ENCODE measurements at regions not wholly inside any gene's neighbourhood (a gene's known extent, or its start where the extent isn't known, plus 50 kb on each side); places are given as distances from the start of the nearest gene placed in this dataset.

DNA sequence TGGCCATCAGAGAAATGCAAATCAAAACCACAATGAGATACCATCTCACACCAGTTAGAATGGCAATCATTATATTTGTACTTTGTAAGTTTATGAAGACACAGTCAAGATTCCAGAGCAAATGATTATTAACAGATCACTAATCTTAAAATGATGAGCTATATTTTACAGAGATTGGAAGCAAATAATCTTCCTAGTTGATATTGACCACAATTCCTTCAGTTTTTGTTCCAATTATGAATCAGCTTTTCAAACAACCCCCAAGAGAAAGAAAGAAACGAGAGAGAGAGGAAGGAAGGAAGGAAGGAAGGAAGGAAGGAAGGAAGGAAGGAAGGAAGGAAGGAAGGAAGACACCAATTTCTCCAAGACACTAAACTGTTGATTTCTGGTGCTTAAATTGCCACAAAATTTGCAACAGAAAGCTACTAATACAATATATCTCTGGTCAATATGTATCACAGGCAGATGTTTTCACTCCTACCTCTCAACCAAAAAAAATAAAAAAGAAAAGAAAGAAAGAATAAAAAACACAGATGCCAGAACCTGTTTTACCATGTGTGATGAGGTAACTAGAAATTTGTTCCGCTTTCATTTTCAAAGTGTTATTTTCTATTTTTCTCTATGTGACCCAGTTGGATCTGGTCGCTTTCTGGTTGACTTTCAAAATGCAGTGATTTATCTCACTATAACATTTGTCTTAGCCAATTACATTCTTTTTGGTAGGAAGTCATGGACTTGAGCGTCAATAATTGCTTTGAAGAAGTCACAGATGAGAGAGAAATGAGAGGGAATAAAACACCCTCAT is 1609.6 kb downstream of the SI start:
- WGBS, 2 donors = 72 to 76% methylated on average over 4 of the region's 4 CpGs
- peaks cover 0 to 3% (median 0%) of the 10 kb centered on the region in 4 donors for H3K9me3 ChIP-seq (ENCODE audit: control insufficient read depth in 4 of 4, insufficient read depth in 3 of 4, low read length in 3 of 4)
- no peaks in the 10 kb centered on the region for H3K36me3 ChIP-seq (ENCODE audit: control insufficient read depth in 4 of 4, insufficient read depth in 4 of 4, low read length in 4 of 4)
- DNase-seq = no peak
- H3K27ac ChIP-seq (ENCODE audit: low read depth in 1 of 2, low read length in 1 of 2) = no peak overlapping the region
- no peak overlapping the region for H3K9ac ChIP-seq (ENCODE audit: insufficient read depth in 1 of 2, low read length in 2 of 2)
- no peaks in the 10 kb centered on the region for H3K27me3 ChIP-seq (ENCODE audit: control insufficient read depth in 3 of 3, insufficient read depth in 3 of 3, low read length in 2 of 3)
- H3K4me3 ChIP-seq = no peak overlapping the region
- no peak for ATAC-seq (ENCODE audit: insufficient read depth, low FRiP score)
- TF ChIP-seq, protein P1, sequence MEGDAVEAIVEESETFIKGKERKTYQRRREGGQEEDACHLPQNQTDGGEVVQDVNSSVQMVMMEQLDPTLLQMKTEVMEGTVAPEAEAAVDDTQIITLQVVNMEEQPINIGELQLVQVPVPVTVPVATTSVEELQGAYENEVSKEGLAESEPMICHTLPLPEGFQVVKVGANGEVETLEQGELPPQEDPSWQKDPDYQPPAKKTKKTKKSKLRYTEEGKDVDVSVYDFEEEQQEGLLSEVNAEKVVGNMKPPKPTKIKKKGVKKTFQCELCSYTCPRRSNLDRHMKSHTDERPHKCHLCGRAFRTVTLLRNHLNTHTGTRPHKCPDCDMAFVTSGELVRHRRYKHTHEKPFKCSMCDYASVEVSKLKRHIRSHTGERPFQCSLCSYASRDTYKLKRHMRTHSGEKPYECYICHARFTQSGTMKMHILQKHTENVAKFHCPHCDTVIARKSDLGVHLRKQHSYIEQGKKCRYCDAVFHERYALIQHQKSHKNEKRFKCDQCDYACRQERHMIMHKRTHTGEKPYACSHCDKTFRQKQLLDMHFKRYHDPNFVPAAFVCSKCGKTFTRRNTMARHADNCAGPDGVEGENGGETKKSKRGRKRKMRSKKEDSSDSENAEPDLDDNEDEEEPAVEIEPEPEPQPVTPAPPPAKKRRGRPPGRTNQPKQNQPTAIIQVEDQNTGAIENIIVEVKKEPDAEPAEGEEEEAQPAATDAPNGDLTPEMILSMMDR (IDR thresholded peaks at IDR 0.05; ENCODE audit: control extremely low read depth, extremely low read depth) = no peak
- H3K4me1 ChIP-seq (ENCODE audit: control insufficient read depth in 5 of 5, insufficient read depth in 5 of 5, low read length in 5 of 5) = no peaks in the 10 kb centered on the region

DNA sequence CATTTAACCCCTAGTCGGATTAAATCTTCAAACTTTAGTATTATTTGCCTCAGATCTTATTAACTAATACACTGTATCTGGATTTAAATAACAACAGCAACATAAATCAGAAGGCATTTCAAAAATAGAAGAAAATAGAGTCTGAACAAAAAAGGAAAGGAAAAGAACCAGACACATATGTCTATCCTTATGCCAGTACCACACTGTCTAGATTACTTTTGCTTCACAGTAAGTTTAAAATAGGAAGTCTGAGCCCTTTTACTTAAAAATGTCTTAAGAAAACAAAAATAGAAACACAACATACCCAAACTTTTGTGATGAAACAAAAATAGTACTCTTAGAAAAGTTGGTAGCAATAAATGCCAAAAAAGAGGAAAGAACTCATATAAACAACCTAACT is 1615.8 kb downstream of the SI start:
- H3K27ac ChIP-seq (ENCODE audit: low read depth in 1 of 2, low read length in 1 of 2) = no peak overlapping the region
- no peaks in the 10 kb centered on the region for H3K4me1 ChIP-seq (ENCODE audit: control insufficient read depth in 5 of 5, insufficient read depth in 5 of 5, low read length in 5 of 5)
- WGBS, 2 donors = 56 to 73% methylated on average over 1 of the region's 1 CpG
- no peaks in the 10 kb centered on the region for H3K36me3 ChIP-seq (ENCODE audit: control insufficient read depth in 4 of 4, insufficient read depth in 4 of 4, low read length in 4 of 4)
- H3K27me3 ChIP-seq (ENCODE audit: control insufficient read depth in 3 of 3, insufficient read depth in 3 of 3, low read length in 2 of 3) = no peaks in the 10 kb centered on the region
- no peak overlapping the region for H3K4me3 ChIP-seq
- DNase-seq (no peak), ATAC-seq (ENCODE audit: insufficient read depth, low FRiP score) (no peak)
- H3K9me3 ChIP-seq (ENCODE audit: control insufficient read depth in 4 of 4, insufficient read depth in 3 of 4, low read length in 3 of 4) = no peaks in the 10 kb centered on the region
- no peak overlapping the region for H3K9ac ChIP-seq (ENCODE audit: insufficient read depth in 1 of 2, low read length in 2 of 2)
- TF ChIP-seq, protein P1 (IDR thresholded peaks at IDR 0.05; ENCODE audit: control extremely low read depth, extremely low read depth) = no peak

DNA sequence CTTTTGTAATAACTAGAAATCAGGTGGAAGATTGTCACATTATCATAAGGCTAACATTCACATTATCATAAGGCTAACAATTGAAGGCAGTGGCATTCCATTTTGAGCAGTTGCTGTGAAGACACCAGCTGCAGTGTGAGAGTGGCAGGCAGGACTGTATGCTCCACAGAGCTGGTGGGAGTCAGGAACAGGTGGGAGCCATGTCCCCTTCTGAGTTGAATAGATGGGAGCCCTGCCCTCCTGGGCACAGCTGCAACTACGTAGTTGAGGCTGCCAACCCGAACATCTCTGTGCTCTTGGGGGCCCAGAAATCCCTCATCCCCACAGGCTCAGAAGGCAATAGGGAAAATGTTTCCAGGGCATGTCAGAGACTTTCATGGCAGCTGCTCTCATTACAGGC is 1627.6 kb downstream of the SI start:
- H3K36me3 ChIP-seq (ENCODE audit: control insufficient read depth in 4 of 4, insufficient read depth in 4 of 4, low read length in 4 of 4) = no peaks in the 10 kb centered on the region
- H3K9me3 ChIP-seq (ENCODE audit: control insufficient read depth in 4 of 4, insufficient read depth in 3 of 4, low read length in 3 of 4) = no peaks in the 10 kb centered on the region
- no peak overlapping the region for H3K27ac ChIP-seq (ENCODE audit: low read depth in 1 of 2, low read length in 1 of 2)
- no peak overlapping the region for H3K9ac ChIP-seq (ENCODE audit: insufficient read depth in 1 of 2, low read length in 2 of 2)
- ATAC-seq (ENCODE audit: insufficient read depth, low FRiP score) (no peak), DNase-seq (no peak)
- WGBS, 2 donors = 78 to 80% methylated on average over 2 of the region's 2 CpGs
- TF ChIP-seq, protein P1 (IDR thresholded peaks at IDR 0.05; ENCODE audit: control extremely low read depth, extremely low read depth) = no peak
- H3K27me3 ChIP-seq (ENCODE audit: control insufficient read depth in 3 of 3, insufficient read depth in 3 of 3, low read length in 2 of 3) = no peaks in the 10 kb centered on the region
- no peak overlapping the region for H3K4me3 ChIP-seq
- H3K4me1 ChIP-seq (ENCODE audit: control insufficient read depth in 5 of 5, insufficient read depth in 5 of 5, low read length in 5 of 5) = no peaks in the 10 kb centered on the region

All from lung (tissue), 11 donors.